ENCODE measurements at regions not wholly inside any gene's neighbourhood (a gene's known extent, or its start where the extent isn't known, plus 50 kb on each side); places are given as distances from the start of the nearest gene placed in this dataset.
"Not testable (repeated sequence)": the region's sequence is repeated elsewhere in the genome, so short reads cannot be mapped to it uniquely, and the experiment has no call there.

- not testable (repeated sequence) for TF ChIP-seq CTCF (IDR thresholded peaks at IDR 0.05; ENCODE audit: borderline replicate concordance, extremely low read depth, low read length, poor library complexity, severe bottlenecking); EZH2 (IDR thresholded peaks at IDR 0.05; ENCODE audit: borderline replicate concordance, low read depth, low read length, severe bottlenecking)
These were observed 367.5 kb downstream of the OXSM start for GRCh38 chr3:26157428-26157827.

Data from DND-41 (cell line).